IMR-90 (cell line): ENCODE measurements at regions not wholly inside any gene's neighbourhood (a gene's known extent, or its start where the extent isn't known, plus 50 kb on each side); places are given as distances from the start of the nearest gene placed in this dataset.

Experiments used
- ATAC-seq: fragments of 200-7000 bp; cut with Tn5 transposase; 2 replicates; pipeline ENCODE4 v1.9.1; 2020; ENCODE audit warnings: low read depth, mild to moderate bottlenecking, moderate library complexity
- BruUV-seq: library from RNA; stranded (reverse); fragments of 400-500 nt; replicated peaks from 2 replicates; lab custom pipeline; 2021; lab: Mats Ljungman, UMichigan
- CTCF ChIA-PET: fragments of 300-600 bp; formaldehyde crosslinking; extraction: SDS; loops from one replicate; lab custom pipeline; 2021; ENCODE audit warnings: antibody characterized with exemption; lab: Yijun Ruan, JAX
- POLR2A ChIA-PET: fragments of 300-600 bp; sonication (Branson Sonifier 250); formaldehyde crosslinking; loops from one replicate; lab custom pipeline; 2022; ENCODE audit warnings: antibody characterized with exemption; ENCODE audit not compliant: unreplicated experiment; lab: Charles Lee
- DNase-seq: peaks from one replicate; pipeline ENCODE4 v3.0.0; 2013
- H2AFZ ChIP-seq: replicated peaks from 2 replicates; pipeline ENCODE3; 2013; ENCODE audit warnings: low read length, mild to moderate bottlenecking; ENCODE audit not compliant: poor library complexity
- H2AK5ac ChIP-seq: 2 replicates; pipeline ENCODE4 v1.6.1; 2013; ENCODE audit warnings: low read depth, low read length, inconsistent platforms
- H2AK9ac ChIP-seq: replicated peaks from 2 replicates; pipeline ENCODE3; 2013; ENCODE audit warnings: mild to moderate bottlenecking, low read depth, low read length, moderate library complexity; ENCODE audit not compliant: poor library complexity
- H2BK120ac ChIP-seq: 2 replicates; pipeline ENCODE4 v1.6.1; 2013; ENCODE audit warnings: low read depth, low read length, inconsistent platforms
- H2BK15ac ChIP-seq: 3 replicates; pipeline ENCODE4 v1.6.1; 2013; ENCODE audit warnings: low read depth, low read length, inconsistent platforms
- H2BK20ac ChIP-seq: 2 replicates; pipeline ENCODE4 v1.6.1; 2013; ENCODE audit warnings: low read depth, mild to moderate bottlenecking, inconsistent platforms, low read length, moderate library complexity
- H2BK5ac ChIP-seq: 2 replicates; pipeline ENCODE4 v1.6.1; 2013; ENCODE audit warnings: mild to moderate bottlenecking, low read depth, low read length, inconsistent platforms; ENCODE audit not compliant: poor library complexity, severe bottlenecking
- H3K14ac ChIP-seq: replicated peaks from 2 replicates; pipeline ENCODE4 v1.6.1; 2013; ENCODE audit warnings: low read depth, low read length, inconsistent platforms
- H3K18ac ChIP-seq: 2 replicates; pipeline ENCODE4 v1.6.1; 2013; ENCODE audit warnings: low read depth, low read length, control low read depth
- H3K23ac ChIP-seq: 2 replicates; pipeline ENCODE4 v1.6.1; 2013; ENCODE audit warnings: low read depth, low read length, inconsistent platforms
- H3K27ac ChIP-seq: 2 replicates; pipeline ENCODE4 v1.5.1; 2013; ENCODE audit warnings: mild to moderate bottlenecking, control low read depth, low read length; ENCODE audit not compliant: insufficient read depth
- H3K27me3 ChIP-seq: 2 replicates; pipeline ENCODE4 v1.6.1; 2013; ENCODE audit warnings: low read length; ENCODE audit not compliant: control insufficient read depth, insufficient read depth
- H3K36me3 ChIP-seq: 2 replicates; pipeline ENCODE4 v1.6.1; 2013; ENCODE audit warnings: low read length, mixed read lengths; ENCODE audit not compliant: control insufficient read depth, insufficient read depth
- H3K4ac ChIP-seq: 2 replicates; pipeline ENCODE4 v1.6.1; 2013; ENCODE audit warnings: low read depth, low read length, inconsistent platforms
- H3K4me1 ChIP-seq: 2 replicates; pipeline ENCODE4 v1.6.1; 2013; ENCODE audit warnings: low read length, mixed read lengths; ENCODE audit not compliant: control insufficient read depth, insufficient read depth
- H3K4me2 ChIP-seq: 2 replicates; pipeline ENCODE4 v1.6.1; 2013; ENCODE audit warnings: low read depth, mild to moderate bottlenecking, control low read depth, low read length, moderate library complexity
- H3K4me3 ChIP-seq: 2 replicates; pipeline ENCODE4 v1.5.1; 2013; ENCODE audit warnings: low read depth, mild to moderate bottlenecking, control low read depth, low read length, moderate library complexity; ENCODE audit not compliant: insufficient read depth
- H3K56ac ChIP-seq: 2 replicates; pipeline ENCODE4 v1.6.1; 2013; ENCODE audit warnings: low read length, inconsistent platforms; ENCODE audit not compliant: insufficient read depth; ENCODE audit errors: extremely low read depth
- H3K79me1 ChIP-seq, 2 experiments: 2 replicates each; pipeline ENCODE4 v1.6.1; 2013; ENCODE audit warnings: low read length in 2 of 2, inconsistent platforms in 1 of 2, low read depth in 1 of 2
- H3K9ac ChIP-seq: 2 replicates; pipeline ENCODE4 v1.6.1; 2013; ENCODE audit warnings: low read depth, low read length, control low read depth
- H3K9me1 ChIP-seq: 2 replicates; pipeline ENCODE4 v1.6.1; 2013; ENCODE audit warnings: low read length, inconsistent platforms; ENCODE audit not compliant: insufficient read depth
- H3K9me3 ChIP-seq: 2 replicates; pipeline ENCODE4 v1.6.1; 2013; ENCODE audit warnings: low read length; ENCODE audit not compliant: control insufficient read depth, insufficient read depth
- H4K20me1 ChIP-seq: 2 replicates; pipeline ENCODE4 v1.6.1; 2013; ENCODE audit warnings: low read length, inconsistent platforms; ENCODE audit not compliant: insufficient read depth
- H4K5ac ChIP-seq: 2 replicates; pipeline ENCODE4 v1.6.1; 2013; ENCODE audit warnings: mild to moderate bottlenecking, low read depth, low read length, control low read depth
- H4K8ac ChIP-seq, 2 experiments: 2 replicates each; pipeline ENCODE4 v1.6.1; 2013; ENCODE audit warnings: low read depth in 2 of 2, low read length in 2 of 2, control low read depth in 1 of 2, inconsistent platforms in 1 of 2
- H4K91ac ChIP-seq: 2 replicates; pipeline ENCODE4 v1.6.1; 2013; ENCODE audit warnings: low read depth, low read length, inconsistent platforms; ENCODE audit not compliant: insufficient read depth
- BHLHE40 ChIP-seq: fragments of 150-350 bp; IDR thresholded peaks from 2 replicates; pipeline ENCODE4 v1.6.1; 2016; ENCODE audit warnings: mild to moderate bottlenecking, low read depth, low read length
- CEBPB ChIP-seq: IDR thresholded peaks from 2 replicates; pipeline ENCODE4 v1.6.1; 2012; ENCODE audit warnings: low read depth, low read length, improper control_type of control experiment
- CHD1 ChIP-seq: IDR thresholded peaks from 2 replicates; pipeline ENCODE4 v1.6.1; 2012; ENCODE audit warnings: low read depth, low read length, improper control_type of control experiment
- ELK1 ChIP-seq: fragments of 150-350 bp; IDR thresholded peaks from 2 replicates; pipeline ENCODE4 v1.6.1; 2016; ENCODE audit warnings: low read depth, mild to moderate bottlenecking, low read length, moderate library complexity, borderline replicate concordance
- FOS ChIP-seq: fragments of 150-350 bp; IDR thresholded peaks from 2 replicates; pipeline ENCODE4 v1.6.1; 2016; ENCODE audit warnings: low read depth, low read length
- MAFK ChIP-seq: IDR thresholded peaks from 2 replicates; pipeline ENCODE4 v1.6.1; 2012; ENCODE audit warnings: low read depth, low read length, improper control_type of control experiment
- MAZ ChIP-seq: IDR thresholded peaks from 2 replicates; pipeline ENCODE4 v1.6.1; 2012; ENCODE audit warnings: low read depth, mild to moderate bottlenecking, low read length, improper control_type of control experiment, moderate library complexity, borderline replicate concordance
- MXI1 ChIP-seq: IDR thresholded peaks from 2 replicates; pipeline ENCODE4 v1.6.1; 2012; ENCODE audit warnings: low read depth, mild to moderate bottlenecking, low read length, moderate library complexity, borderline replicate concordance
- NFE2L2 ChIP-seq: fragments of 150-350 bp; IDR thresholded peaks from 2 replicates; pipeline ENCODE4 v1.6.1; 2016; ENCODE audit warnings: low read depth, mild to moderate bottlenecking, low read length
- POLR2A ChIP-seq: IDR thresholded peaks from 2 replicates; pipeline ENCODE4 v1.6.1; 2012; ENCODE audit warnings: mild to moderate bottlenecking, low read depth, low read length
- RAD21 ChIP-seq: IDR thresholded peaks from 2 replicates; pipeline ENCODE4 v1.6.1; 2012; ENCODE audit warnings: low read length, improper control_type of control experiment
- RCOR1 ChIP-seq: IDR thresholded peaks from 2 replicates; pipeline ENCODE4 v1.6.1; 2012; ENCODE audit warnings: mild to moderate bottlenecking, low read length, improper control_type of control experiment; ENCODE audit not compliant: insufficient replicate concordance
- RFX5 ChIP-seq: IDR thresholded peaks from 2 replicates; pipeline ENCODE4 v1.8.0; 2012; ENCODE audit warnings: low read depth, mild to moderate bottlenecking, low read length, moderate library complexity
- SMC3 ChIP-seq: fragments of 150-350 bp; IDR thresholded peaks from 2 replicates; pipeline ENCODE4 v1.6.1; 2016; ENCODE audit warnings: low read depth, mild to moderate bottlenecking, antibody characterized with exemption, low read length, moderate library complexity
- USF2 ChIP-seq: fragments of 150-350 bp; IDR thresholded peaks from 2 replicates; pipeline ENCODE4 v1.6.1; 2017; ENCODE audit warnings: mild to moderate bottlenecking, antibody characterized with exemption, low read length, low read depth
- WGBS, 2 experiments: methylation state at CpG; one replicate each; pipeline versions ENCODE4 v1.1.5 to v1.1.7; 2013; ENCODE audit warnings: missing lambda C conversion rate in 2 of 2; ENCODE audit not compliant: insufficient read length in 1 of 2; ENCODE audit errors: extremely low coverage in 2 of 2; 5-methylcytosine and 5-hydroxymethylcytosine counted together
- dilution Hi-C: fragments of 300-500 bp; cut with HindIII; formaldehyde crosslinking; loops from one replicate; pipeline ENCODE4 v1.14.3; 2018; ENCODE audit warnings: low sequenced_read_pairs; ENCODE audit not compliant: unreplicated experiment
- in situ Hi-C: fragments of 300-500 bp; cut with MboI; formaldehyde crosslinking; loops from 3 replicates; pipeline ENCODE4 v1.14.3; 2019; ENCODE audit warnings: low sequenced_read_pairs, inconsistent platforms, mixed read lengths
- intact Hi-C: fragments of 100-400 bp; cut with micrococcal nuclease; formaldehyde crosslinking; loops from 2 replicates; pipeline ENCODE4 v1.10.0; 2022
- TF ChIP-seq, protein P1 (sequence below): conservative IDR thresholded peaks from 2 replicates; pipeline ENCODE4 v1.5.1; 2012; ENCODE audit warnings: mild to moderate bottlenecking, low read depth, low read length, improper control_type of control experiment

- WGBS, 2 experiments, result 17% methylated on average over 1 of the region's 1 CpG; no CpG with 5 or more reads in 1 of the 2 experiments
These were observed 65.5 kb upstream of the DMRTA1 start for GRCh38 chr9:22381170-22381569.

More at GRCh38 chr9:22381170-22381569, 65.5 kb upstream of the DMRTA1 start:
- dilution Hi-C loops (no loop called here), intact Hi-C loops (no loop called here), in situ Hi-C loops (no loop called here)
- no TSS peak for BruUV-seq
- no peak overlapping the region for H2BK15ac ChIP-seq
- ATAC-seq (no peak), DNase-seq (no peak)
- no peaks in the 10 kb centered on the region for H3K9me3 ChIP-seq
- no peak overlapping the region for H4K8ac ChIP-seq
- no peak overlapping the region for H4K5ac ChIP-seq
- no peak overlapping the region for H3K4me3 ChIP-seq
- no peak overlapping the region for H3K14ac ChIP-seq
- H3K36me3 ChIP-seq, result no peaks in the 10 kb centered on the region
- no peak overlapping the region for H3K27ac ChIP-seq
- H2BK5ac ChIP-seq, result no peak overlapping the region
- no peaks in the 10 kb centered on the region for H3K4me1 ChIP-seq
- H2AK5ac ChIP-seq, result no peak overlapping the region
- no peak overlapping the region for H3K23ac ChIP-seq
- H3K4ac ChIP-seq, result no peak overlapping the region
- H3K56ac ChIP-seq, result no peak overlapping the region
- no peak overlapping the region for H4K91ac ChIP-seq
- ChIA-PET CTCF (no interaction called here), POLR2A (no interaction called here)
- no peaks in the 10 kb centered on the region for H3K9me1 ChIP-seq
- H2AFZ ChIP-seq, result no peak overlapping the region
- no peak overlapping the region for H3K9ac ChIP-seq
- no peak overlapping the region for H3K4me2 ChIP-seq
- no peak overlapping the region for H2AK9ac ChIP-seq
- no peak for TF ChIP-seq CHD1
- no peak for TF ChIP-seq POLR2A
- no peak for TF ChIP-seq NFE2L2
- no peak for TF ChIP-seq MAFK
- no peak for TF ChIP-seq BHLHE40
- no peak for TF ChIP-seq FOS
- TF ChIP-seq, protein P1, sequence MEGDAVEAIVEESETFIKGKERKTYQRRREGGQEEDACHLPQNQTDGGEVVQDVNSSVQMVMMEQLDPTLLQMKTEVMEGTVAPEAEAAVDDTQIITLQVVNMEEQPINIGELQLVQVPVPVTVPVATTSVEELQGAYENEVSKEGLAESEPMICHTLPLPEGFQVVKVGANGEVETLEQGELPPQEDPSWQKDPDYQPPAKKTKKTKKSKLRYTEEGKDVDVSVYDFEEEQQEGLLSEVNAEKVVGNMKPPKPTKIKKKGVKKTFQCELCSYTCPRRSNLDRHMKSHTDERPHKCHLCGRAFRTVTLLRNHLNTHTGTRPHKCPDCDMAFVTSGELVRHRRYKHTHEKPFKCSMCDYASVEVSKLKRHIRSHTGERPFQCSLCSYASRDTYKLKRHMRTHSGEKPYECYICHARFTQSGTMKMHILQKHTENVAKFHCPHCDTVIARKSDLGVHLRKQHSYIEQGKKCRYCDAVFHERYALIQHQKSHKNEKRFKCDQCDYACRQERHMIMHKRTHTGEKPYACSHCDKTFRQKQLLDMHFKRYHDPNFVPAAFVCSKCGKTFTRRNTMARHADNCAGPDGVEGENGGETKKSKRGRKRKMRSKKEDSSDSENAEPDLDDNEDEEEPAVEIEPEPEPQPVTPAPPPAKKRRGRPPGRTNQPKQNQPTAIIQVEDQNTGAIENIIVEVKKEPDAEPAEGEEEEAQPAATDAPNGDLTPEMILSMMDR, result no peak
- TF ChIP-seq USF2, result no peak
- no peak for TF ChIP-seq RFX5
- no peak for TF ChIP-seq RCOR1
- TF ChIP-seq MAZ, result no peak
- TF ChIP-seq RAD21, result no peak
- no peak for TF ChIP-seq MXI1
- TF ChIP-seq SMC3, result no peak
- no peak for TF ChIP-seq CEBPB
- no peak for TF ChIP-seq ELK1
- H3K27me3 ChIP-seq, result no peaks in the 10 kb centered on the region
- H3K18ac ChIP-seq, result no peak overlapping the region
- H3K79me1 ChIP-seq, result no peaks in the 10 kb centered on the region
- H2BK120ac ChIP-seq, result no peak overlapping the region
- H4K20me1 ChIP-seq, result no peaks in the 10 kb centered on the region
- H2BK20ac ChIP-seq, result no peak overlapping the region
